AML-193 (cell line): ENCODE measurements at regions not wholly inside any gene's neighbourhood (a gene's known extent, or its start where the extent isn't known, plus 50 kb on each side); places are given as distances from the start of the nearest gene placed in this dataset.

Source experiments
- DNase-seq, 2 experiments: peaks; one replicate each; lab custom pipeline; 2025; lab: John Stamatoyannopoulos, UW

DNA sequence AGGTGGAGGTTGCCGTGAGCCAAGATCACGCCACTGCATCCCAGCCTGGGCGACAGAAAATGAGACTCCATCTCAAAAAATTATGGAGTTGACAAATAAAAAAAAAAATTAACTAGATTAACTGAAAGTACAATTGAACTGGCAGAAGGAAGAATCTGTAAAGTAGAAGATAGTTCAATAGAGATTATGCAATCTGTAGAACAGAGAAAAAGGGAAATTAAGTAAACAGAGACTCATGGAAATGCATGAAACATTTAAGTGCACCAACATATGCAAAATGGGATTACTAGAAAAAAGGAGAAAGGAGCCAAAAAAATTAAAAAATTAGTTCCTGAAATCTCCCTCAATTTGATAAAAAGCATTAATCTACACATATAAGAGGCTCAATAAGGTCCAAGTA lies 188.8 kb upstream of the KHDRBS2 start:
- DNase-seq, result no peak

DNA sequence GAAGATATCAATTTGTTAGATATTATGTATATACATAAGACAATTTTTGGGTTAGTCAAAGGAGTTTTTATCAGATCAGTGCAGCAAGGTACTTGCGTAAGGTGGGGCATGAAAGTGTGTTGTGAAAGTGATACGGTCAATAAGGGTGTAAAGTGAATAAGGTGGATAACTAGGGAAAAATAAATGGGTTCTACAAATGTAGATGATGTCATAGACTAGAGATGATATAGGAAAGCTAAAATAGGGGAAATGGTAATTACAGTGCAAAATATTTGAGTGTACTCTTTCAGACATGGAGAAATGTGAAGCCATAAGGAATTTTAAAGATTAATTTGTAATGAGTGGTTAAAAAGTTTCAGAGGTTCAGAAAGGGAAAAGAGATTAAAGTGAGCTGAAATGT lies 180.6 kb upstream of the KHDRBS2 start:
- DNase-seq, result no peak

DNA sequence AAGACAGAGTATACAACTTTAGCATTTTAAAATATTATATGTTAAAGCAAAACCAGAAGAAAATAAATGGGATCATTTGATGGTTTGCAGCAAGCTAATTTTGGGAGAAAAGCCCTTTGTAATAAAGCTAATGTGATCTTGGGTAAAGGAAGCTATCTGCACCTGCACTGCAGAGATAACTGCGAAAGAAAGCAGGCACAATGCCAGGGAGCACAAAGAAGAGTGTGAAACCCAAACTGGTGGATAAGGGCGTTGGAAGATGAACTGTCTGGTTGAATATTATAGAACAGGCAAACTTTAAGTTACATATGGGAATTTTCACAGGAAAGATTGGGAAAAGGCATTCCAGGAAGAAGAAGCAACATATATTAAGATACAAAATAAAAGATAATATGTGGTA lies 179.2 kb upstream of the KHDRBS2 start:
- no peak for DNase-seq

DNA sequence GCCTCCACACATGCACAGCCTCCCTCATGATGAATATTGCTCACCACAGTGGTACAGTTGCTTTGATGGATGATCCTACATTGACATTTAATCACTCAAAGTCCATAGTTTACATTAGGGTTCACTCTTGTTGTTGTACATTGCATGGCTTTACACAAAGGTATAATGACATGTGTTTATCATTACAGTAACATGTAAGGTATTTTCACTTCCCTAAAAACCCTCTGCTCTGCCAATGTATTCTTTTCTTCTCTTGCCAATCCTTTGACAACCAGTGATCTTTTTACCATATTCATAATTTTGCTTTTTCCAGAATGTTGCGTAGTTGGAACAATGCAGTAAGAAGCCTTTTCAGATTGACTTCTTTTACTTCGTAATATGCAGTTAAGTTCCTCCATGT lies 166.6 kb upstream of the KHDRBS2 start:
- no peak for DNase-seq

DNA sequence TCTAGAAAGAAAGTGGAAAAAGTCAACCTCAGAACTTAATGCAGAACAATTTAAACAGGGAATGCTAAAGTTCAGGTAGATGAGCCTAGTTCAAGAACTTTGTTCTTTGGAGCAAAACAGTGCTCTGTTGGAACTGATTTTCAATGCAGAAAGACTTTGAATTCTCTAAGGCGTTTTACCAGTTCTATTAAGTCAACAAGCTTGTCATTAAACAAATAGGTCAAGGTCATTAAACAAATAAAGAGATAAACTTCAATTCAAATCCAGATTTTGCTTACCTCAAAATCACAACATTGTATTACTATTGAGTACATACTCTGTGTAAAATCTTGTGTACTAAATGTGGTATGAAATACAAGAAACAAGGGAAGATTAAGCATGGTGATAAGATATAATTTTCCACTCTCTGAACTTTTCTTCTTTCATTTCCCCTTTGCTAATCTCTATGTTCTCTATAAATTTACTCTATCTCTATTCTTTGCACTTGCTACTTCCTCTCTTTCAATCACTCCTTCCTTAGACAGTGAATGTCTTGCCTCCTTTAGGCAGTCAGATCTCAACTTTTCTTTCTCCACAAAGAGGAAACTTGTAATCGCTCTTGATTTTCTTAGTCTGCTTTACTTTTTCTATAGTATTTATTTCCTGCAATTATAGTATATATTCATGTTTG lies 160.8 kb upstream of the KHDRBS2 start:
- no peak for DNase-seq

DNA sequence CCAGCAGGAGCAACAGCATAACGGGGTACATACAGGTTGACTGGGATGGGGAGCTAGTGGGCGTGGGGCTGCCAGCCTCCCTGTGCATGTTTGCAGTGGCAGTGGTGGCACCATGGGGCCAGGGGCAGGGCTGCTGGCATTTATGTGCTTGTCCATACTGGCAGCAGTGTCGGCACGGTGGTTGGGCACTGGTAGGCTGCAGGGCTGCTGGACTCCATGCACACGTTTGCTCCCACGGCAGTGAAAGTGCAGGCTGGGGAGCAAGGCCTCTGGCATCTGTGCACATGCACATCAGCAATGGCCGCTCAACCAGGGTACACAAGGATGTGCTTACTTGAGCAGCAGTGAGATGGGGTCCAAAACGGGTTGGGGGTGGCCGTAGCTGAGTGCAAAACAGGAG lies 159.5 kb upstream of the KHDRBS2 start:
- no peak for DNase-seq

DNA sequence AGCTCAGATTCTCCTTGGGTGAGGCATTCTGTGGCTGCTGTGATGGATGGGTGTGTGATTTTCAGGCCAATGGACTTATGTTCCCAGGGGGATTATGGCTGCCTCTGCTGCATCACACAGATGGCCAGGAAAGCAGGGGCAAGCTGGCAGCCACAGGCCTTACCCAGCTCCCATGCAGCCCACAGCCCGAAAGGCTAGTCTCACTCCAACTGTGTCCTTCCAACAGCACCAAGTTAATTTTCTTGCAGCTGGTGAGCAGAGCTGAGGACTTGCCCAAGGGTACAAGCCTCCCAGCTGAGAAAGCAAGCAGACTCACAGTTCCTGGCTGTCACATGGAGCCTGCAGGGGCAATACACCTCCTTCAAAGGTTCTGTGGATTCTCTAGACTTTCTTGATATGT lies 155.2 kb upstream of the KHDRBS2 start:
- DNase-seq, result no peak

DNA sequence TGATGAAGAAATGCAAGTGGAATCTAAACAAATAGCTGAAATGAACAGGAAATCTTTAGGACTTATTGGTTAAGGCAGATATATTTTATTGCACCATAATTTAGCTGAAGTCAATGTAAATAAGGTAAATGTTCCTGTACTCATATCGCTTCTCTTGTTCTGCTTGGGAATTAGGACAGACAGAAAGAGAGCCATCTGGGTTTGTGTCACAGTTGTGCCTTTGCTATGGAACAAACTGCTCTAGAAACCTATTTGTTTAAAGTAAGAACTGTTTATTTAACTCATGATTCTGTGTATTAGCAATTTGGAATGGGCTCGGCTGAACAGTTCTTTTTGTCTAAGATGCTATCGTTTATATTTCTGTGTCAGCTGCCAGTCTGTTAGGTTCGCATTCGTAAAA lies 143.8 kb upstream of the KHDRBS2 start:
- DNase-seq, result no peak

DNA sequence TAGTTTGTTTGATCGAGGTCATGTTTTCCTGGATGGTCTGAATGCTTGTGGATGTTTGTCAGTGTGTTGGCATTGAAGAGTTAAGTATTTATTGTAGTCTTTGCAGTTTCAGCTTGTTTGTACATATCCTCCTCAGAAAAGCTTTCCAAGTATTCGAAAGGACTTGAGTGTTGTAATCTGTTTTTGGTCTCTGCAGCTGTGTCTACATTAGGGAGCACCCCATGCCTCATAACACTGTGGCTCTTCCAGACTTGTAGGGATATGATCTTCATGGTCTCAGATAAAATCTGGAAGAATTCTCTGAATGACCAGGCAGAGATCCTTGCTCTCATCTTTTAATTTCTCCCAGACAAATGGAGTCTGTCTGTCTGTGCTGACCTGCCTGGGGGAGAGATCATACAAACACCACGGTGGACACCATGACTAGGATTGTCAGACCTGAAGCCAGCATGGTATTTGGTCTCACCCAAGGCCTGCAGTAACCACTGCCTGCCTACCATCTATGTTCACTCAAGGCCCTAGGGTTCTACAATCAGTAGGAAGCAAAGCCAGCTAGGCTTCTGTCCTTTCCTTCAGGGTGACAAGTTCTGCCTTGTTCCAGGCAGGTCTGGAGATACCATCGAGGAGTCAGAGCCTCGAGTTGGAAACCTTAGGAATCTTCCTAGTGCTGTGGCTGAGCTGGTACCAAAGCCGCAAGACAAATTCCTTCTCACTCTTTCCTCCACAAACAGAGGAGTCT lies 114.7 kb upstream of the KHDRBS2 start:
- no peak for DNase-seq

DNA sequence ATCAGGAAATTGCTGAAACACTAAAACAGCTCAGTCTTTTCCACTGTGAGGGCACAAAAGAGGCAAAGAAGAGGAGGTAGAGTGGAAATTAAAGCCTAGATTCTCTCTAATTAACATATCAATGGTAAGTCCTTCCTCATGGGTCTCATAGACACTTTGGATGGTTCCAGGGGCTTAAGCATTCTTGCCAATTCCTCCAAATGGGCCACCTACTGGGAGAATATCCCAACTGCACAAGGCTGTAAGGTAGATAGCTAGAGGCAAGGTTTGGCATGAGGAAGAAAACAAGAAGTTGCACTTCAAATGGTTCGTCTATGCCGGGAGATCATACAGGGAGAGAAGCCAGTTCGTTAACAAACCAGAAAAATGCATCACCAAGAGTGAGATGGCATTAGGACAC lies 107.6 kb upstream of the KHDRBS2 start:
- no peak for DNase-seq

DNA sequence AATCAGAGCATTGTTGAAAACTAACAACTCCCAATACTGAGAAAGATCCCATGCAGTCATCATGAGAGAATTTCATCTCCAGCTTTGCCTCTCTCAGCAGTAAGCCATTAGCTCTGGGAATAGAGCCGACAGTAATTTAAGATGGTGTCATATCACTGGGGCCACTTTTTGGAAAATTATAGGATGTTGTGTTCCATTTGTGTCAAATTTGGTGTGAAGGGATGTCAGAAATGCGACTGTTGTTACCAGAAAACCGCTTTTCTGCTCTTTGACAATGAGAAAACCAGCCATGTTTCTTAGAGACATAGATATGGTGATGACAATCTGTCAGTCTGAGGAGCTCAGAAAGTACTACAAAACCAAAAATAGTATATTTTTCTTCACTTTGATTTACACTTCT lies 106.3 kb upstream of the KHDRBS2 start:
- DNase-seq, result no peak

DNA sequence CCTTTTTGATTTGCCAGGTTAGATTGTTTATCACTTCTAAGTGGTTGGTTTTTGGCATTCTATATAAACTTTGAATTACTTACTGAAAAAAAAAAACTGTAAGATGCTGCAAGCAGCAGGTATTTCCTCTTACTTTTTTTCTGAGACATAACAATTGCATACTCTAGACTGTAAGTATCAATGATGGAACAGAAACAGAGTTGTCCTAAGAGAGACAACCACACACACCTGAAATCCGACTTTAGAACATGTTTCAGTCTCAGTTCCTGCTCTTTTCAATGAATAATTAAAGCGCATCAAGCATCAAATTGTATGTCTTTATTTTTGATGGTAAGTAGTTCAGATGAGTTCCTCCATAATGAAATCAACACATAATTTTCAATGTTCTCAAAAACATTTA lies 105.3 kb upstream of the KHDRBS2 start:
- DNase-seq, result no peak

DNA sequence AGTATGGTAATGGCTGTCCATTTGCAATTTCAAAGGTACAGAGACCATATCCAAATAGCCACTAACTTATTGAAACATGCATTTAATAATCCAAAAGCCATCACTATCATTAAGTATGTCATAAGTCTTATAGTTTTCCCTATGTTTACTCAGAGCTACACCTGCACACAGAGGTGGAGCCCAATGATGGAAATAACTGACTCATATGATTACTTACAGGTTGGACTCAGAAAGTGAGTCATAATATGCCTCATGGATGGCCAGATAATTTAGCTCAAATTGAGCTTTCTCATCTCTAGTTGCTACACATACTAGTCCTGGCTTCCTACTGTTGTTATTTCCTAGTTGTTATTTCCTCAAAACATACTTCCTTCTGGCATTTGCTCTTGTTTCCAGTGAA lies 104.4 kb upstream of the KHDRBS2 start:
- no peak for DNase-seq

DNA sequence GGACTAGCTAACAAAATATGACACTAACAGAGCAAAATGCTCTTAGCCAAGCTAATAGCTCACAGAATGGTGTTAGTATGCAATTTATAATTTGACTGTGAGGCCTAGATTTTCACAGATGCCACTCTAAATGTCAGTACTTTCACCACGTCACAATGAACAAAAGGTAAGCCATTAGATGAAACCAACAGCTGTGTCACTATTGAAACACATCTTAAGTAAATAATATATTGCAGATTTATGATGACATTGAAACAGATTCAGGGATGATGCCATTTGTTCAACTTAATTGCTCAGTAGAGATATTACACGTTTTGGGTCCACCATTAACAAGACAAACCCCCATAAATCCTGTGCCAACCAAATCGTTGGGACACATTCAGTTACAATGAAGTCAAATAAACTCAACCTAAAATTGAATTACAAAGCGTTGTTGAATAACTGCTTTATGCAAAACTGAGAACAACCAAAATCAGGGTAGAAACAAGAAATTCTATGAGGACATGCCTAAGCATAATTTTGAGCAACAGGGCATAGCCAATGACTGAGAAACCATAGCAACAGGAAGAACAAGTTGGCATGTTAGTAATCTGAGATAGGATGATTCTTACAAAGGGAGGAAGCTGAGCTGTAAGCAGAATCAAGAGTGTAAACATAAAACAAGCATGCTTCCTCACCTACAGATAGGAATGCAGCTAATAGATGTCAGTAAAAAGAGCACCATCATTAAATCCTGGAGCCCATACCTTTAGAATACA lies 85.6 kb upstream of the KHDRBS2 start:
- DNase-seq, result no peak

DNA sequence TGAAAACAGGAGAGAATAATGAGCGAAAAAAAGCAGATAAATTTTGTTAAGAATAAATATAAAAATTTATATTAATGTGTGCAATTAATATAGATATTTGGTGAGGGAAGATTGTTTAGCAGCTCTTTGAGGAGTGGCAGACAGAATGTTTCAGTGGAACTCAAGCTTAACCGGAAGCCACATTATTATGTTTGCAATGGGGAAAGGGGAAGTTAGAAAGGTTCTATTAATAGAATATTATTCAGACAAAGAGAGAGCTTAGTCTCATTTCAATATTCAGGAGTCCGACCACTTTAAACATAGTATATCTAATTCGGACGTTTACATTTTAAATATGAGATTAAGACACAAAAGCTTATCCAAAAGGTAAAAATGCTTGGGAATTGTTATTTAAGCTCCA lies 81.6 kb upstream of the KHDRBS2 start:
- peak; percentile 70 to 76 for DNase-seq

DNA sequence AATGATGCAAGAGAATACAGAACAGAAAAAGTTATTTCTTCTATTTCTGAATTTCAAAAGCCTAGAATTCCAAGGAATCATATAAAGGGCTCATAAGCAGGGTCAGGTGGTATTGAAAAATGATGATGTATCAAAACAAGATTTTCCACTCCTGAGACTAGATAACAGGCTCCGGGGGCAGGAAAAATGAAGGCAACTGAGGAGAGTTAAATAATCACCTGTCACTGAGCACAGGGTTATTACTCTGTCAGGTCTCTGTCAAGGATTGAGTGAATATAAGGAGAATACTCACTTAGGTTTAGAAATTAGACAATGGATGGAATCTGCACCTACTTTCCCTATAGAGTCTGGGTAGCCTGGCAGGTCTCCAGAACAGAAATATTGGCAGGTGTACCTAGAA lies 76.1 kb upstream of the KHDRBS2 start:
- DNase-seq, result no peak

DNA sequence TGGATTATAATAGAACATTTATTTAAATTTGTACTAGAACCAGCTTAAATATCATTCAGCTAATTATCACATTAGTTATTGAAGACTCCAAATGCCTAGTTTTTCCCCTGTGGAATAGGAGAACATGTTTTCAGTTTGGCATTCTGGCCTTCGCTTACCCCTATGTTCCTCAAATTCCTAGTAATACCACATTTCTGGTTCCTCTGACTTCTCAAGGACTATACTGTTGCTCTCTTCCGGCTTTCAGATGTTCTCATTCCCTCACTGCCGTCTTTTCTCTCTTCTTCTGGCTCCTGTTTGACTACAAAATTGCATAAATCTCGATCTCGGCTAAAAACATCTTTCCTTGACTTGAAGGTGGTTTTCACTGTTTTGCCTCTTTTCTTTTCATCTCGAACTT lies 71.8 kb upstream of the KHDRBS2 start:
- no peak for DNase-seq

DNA sequence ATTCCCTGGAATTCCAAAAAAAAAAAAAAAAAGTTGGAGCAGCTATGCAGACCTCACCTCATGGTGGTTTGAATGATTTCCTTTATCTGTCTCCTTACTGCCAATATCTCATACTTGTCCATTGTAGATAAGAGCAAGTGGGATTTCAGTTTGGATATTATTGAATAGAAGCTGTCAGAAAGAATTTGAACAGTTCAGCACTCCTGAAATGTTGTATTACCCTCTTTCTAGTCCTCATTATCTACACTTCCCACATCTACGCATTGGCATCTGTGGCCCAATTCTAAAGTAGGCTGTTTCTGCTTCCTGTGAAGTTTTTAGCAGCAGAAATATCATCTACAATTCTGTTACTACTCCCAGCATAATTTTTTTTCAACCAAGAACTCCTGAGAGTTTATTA lies 68.2 kb upstream of the KHDRBS2 start:
- no peak for DNase-seq

DNA sequence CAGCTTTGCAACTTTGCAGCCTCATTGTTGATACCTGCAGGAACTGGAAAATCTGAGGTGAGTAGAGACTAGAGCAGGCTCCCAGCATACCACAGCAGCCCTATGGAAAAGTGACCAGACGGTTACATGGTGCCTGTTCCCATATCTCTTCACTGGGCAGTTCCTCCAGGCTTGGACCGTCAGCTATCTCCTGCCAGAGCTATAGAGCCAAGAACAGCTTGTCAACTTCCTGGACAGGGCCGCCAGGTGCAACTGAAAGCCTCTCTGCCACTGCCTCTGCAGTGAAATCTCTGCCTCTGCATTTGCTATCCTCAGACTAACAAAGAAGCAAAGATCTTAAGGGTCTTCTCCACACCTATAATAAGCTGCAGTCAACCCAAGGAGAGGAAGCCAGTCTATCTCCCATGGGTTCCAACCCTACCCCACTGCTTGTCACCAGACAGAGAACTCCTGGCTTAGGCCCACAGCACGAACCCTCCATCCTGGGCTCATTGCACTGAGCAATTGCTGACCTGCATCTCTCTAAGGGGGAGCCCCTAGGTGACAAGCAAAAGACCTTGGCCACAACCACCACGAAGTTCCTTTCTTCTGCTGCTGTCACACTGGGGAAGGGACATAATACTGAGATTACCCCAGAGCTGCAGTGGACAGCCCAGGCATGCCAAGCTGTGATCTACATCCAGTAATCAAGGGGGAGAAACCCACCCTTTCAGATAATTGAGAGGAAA lies 60.1 kb upstream of the KHDRBS2 start:
- DNase-seq, result no peak

DNA sequence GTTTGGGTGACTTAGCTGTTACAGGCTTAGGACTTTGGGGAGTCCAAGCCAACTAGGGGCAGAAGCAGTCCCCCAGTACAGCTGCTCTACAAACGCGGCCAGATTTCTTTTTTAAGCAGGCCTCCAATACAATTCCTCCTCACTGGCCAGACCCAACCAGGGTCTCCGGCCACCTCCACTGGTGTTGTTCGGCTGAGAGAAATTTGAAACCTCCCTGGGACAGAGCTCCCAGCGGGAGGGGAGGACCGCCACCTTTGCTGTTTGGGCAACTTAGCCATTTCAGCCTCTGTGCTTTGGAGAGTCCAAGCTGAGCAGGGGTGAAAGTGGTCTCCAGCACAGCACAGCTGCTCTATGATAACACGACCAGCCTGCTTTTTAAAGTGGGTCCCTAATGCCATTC lies 59.4 kb upstream of the KHDRBS2 start:
- no peak for DNase-seq

DNA sequence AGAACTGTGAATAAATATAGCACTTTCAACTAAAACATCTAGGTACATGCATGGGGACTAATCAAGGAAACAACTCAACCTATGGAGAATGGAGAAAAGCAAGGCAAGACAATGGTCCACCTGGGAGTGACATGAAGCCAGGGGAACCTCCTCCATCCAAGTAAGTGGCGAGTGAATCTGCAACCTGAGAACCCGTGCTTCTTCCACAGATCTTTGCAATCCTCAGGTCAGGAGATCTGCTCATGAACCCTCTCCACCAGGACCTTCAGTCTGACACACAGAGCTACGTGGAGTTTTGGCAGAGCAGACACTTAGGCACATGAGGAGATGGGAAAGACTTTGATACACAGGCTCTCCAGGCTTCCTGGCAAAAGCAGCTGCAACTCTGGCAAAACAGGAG lies 58.8 kb upstream of the KHDRBS2 start:
- no peak for DNase-seq

DNA sequence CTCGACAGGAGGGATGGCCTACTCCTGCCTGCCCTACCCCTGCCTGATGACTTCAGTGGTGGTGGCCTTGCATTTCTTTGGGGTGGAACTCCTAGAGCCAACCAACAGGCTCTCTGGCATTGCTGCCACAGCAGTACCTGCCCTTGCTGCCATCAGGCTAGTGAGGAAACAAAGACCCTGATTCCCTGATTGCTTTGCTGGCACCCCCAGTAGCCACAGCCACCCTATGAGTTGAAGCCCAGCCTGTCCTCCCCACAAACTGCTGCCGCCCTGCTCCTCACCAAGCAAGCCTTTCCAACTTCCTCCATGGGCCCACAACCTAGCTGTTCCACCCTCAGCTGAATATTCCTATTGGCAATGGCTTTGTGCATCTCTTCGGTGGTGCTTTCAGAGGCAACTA lies 52.5 kb upstream of the KHDRBS2 start:
- DNase-seq, result no peak
